ENCODE measurements at regions not wholly inside any gene's neighbourhood (a gene's known extent, or its start where the extent isn't known, plus 50 kb on each side); places are given as distances from the start of the nearest gene placed in this dataset.

GRCh38 chr12:19641235-19642080 is 202.2 kb downstream of the AEBP2 start:
- no peaks in the 10 kb centered on the region for H3K4me1 ChIP-seq
- TF ChIP-seq POLR2A (IDR thresholded peaks at IDR 0.05) (no peak), CTCF (IDR thresholded peaks at IDR 0.05) (no peak)

GRCh38 chr12:19642345-19642744 is 203.1 kb downstream of the AEBP2 start:
- Histone ChIP-seq H3K4me1 (no peaks in the 10 kb centered on the region), H3K4me3 (no peak overlapping the region), H3K27ac (no peak overlapping the region), H3K36me3 (no peaks in the 10 kb centered on the region), H3K9me3 (no peaks in the 10 kb centered on the region), H3K27me3 (no peaks in the 10 kb centered on the region)
- TF ChIP-seq POLR2A (IDR thresholded peaks at IDR 0.05) (no peak), CTCF (IDR thresholded peaks at IDR 0.05) (no peak)
- no peak for DNase-seq

More at GRCh38 chr12:19641235-19642080, 202.2 kb downstream of the AEBP2 start:
- Histone ChIP-seq H3K4me3 (no peak overlapping the region), H3K9me3 (no peaks in the 10 kb centered on the region), H3K27me3 (no peaks in the 10 kb centered on the region), H3K36me3 (no peaks in the 10 kb centered on the region), H3K27ac (no peak overlapping the region)
- no peak for DNase-seq

GRCh38 chr12:19643635-19644034 is 204.3 kb downstream of the AEBP2 start:
- Histone ChIP-seq H3K27ac (no peak overlapping the region), H3K4me1 (no peaks in the 10 kb centered on the region), H3K36me3 (no peaks in the 10 kb centered on the region), H3K9me3 (no peaks in the 10 kb centered on the region), H3K4me3 (no peak overlapping the region), H3K27me3 (no peaks in the 10 kb centered on the region)
- DNase-seq, result no peak
- no peak for TF ChIP-seq POLR2A (IDR thresholded peaks at IDR 0.05)
- peak in 4 of 6 experiments; percentile 15 to 35 (median 20) for TF ChIP-seq CTCF (IDR thresholded peaks at IDR 0.05)

GRCh38 chr12:19644571-19644970 is 205.3 kb downstream of the AEBP2 start:
- no peaks in the 10 kb centered on the region for H3K4me1 ChIP-seq
- H3K4me3 ChIP-seq, result no peak overlapping the region
- no peak for TF ChIP-seq POLR2A (IDR thresholded peaks at IDR 0.05)
- TF ChIP-seq CTCF (IDR thresholded peaks at IDR 0.05), result no peak

GRCh38 chr12:19645823-19646222 is 206.5 kb downstream of the AEBP2 start:
- no peaks in the 10 kb centered on the region for H3K9me3 ChIP-seq
- DNase-seq, result no peak
- H3K36me3 ChIP-seq, result no peaks in the 10 kb centered on the region
- no peaks in the 10 kb centered on the region for H3K4me1 ChIP-seq
- H3K4me3 ChIP-seq, result no peak overlapping the region
- no peaks in the 10 kb centered on the region for H3K27me3 ChIP-seq
- TF ChIP-seq POLR2A (IDR thresholded peaks at IDR 0.05) (no peak), CTCF (IDR thresholded peaks at IDR 0.05) (no peak)
- no peak overlapping the region for H3K27ac ChIP-seq

More at GRCh38 chr12:19644571-19644970, 205.3 kb downstream of the AEBP2 start:
- no peak for DNase-seq
- Histone ChIP-seq H3K27me3 (no peaks in the 10 kb centered on the region), H3K27ac (no peak overlapping the region), H3K9me3 (no peaks in the 10 kb centered on the region), H3K36me3 (no peaks in the 10 kb centered on the region)

All from Peyer's patch (tissue), 4 donors.